ENCODE measurements at regions not wholly inside any gene's neighbourhood (a gene's known extent, or its start where the extent isn't known, plus 50 kb on each side); places are given as distances from the start of the nearest gene placed in this dataset.

DNA sequence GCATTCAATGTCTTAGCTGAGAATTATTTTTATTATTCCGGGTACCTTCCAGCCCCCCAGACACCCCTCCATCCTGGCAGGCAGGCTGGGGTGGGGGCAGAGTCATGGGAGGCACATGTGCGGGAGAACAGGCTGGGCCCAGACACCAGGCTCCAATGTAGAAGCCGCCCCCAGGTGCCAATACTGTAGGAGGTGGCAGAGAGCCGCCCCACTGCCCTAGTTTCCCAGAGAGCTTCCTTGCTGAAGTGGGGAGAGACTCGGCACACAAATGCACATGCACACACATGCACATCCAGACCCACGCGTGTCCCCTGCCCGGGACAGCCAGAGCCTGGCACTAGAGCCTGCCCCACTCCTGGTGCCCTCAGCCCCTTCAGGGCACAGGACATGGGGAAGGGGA is 98.4 kb upstream of the LINGO1 start:
- Histone ChIP-seq H3K4me1 (peaks cover 12% of the 10 kb centered on the region), H3K79me2 (ENCODE audit: low read depth) (no peaks in the 10 kb centered on the region), H3K4me2 (no peak overlapping the region), H3K4me3 (no peak overlapping the region), H3K27ac (no peak overlapping the region), H3K9ac (no peak overlapping the region), H4K20me1 (ENCODE audit: low read depth) (no peaks in the 10 kb centered on the region), H3K9me3 (ENCODE audit: low read depth) (no peaks in the 10 kb centered on the region), H3K36me3 (no peaks in the 10 kb centered on the region), H3K27me3 (no peaks in the 10 kb centered on the region), H3F3A (ENCODE audit: low read depth) (no peaks in the 10 kb centered on the region), H2AFZ (replicated peaks) (no peak overlapping the region)
- Mint-ChIP-seq H3K27ac (no peak overlapping the region), H3K27me3 (ENCODE audit: insufficient read depth, low read depth) (peaks cover 6% of the 10 kb centered on the region), H3K4me3 (no peak overlapping the region), H3K9me3 (no peaks in the 10 kb centered on the region), H3K4me1 (peaks cover 4% of the 10 kb centered on the region), H3K36me3 (no peaks in the 10 kb centered on the region)
- DNase-seq (ENCODE audit: low spot score): no peak
- no peak for TF ChIP-seq EZH2phosphoT487 (IDR thresholded peaks at IDR 0.05)

DNA sequence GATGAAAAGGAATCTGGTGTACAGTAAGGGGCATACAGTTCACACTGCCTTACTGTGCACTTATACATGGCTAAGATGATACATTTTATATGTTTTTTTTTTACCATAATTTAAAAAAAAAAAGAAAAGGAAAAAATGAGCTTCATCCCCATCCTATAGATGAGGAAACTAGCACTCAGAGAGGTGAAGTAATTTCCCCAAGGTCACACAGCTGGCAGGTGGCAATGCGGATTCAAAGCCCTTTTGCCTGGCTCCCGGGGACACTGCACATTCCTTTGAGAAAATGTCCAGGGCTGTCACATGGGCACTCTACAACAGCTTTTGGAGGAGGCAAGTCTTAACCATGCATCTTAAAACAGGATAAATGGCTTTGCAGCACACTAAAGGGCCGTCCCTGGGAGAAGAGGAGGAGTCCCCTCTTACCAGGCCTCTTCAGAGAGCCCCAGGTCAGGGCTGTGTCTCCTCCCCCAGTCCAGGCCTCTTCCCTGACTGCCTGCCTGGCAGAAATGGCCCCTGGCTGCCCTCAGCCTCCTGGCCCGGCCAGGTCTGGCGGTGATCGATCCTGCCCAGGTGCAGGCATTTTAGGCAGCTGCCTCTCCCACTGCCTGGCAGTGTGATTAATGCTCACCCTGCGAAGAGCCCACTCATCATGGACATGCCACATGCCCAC is 95.1 kb upstream of the LINGO1 start:
- Histone ChIP-seq H3K4me2 (no peak overlapping the region), H3K79me2 (ENCODE audit: low read depth) (no peaks in the 10 kb centered on the region), H3K27me3 (no peaks in the 10 kb centered on the region), H2AFZ (replicated peaks) (peak overlapping the region; percentile 5), H3K9me3 (ENCODE audit: low read depth) (no peaks in the 10 kb centered on the region), H3K4me1 (peaks cover 12% of the 10 kb centered on the region), H3K4me3 (no peak overlapping the region), H3K27ac (no peak overlapping the region), H3K9ac (no peak overlapping the region), H4K20me1 (ENCODE audit: low read depth) (no peaks in the 10 kb centered on the region), H3K36me3 (no peaks in the 10 kb centered on the region), H3F3A (ENCODE audit: low read depth) (no peaks in the 10 kb centered on the region)
- H3K4me3 Mint-ChIP-seq: no peak overlapping the region
- TF ChIP-seq, protein P1, sequence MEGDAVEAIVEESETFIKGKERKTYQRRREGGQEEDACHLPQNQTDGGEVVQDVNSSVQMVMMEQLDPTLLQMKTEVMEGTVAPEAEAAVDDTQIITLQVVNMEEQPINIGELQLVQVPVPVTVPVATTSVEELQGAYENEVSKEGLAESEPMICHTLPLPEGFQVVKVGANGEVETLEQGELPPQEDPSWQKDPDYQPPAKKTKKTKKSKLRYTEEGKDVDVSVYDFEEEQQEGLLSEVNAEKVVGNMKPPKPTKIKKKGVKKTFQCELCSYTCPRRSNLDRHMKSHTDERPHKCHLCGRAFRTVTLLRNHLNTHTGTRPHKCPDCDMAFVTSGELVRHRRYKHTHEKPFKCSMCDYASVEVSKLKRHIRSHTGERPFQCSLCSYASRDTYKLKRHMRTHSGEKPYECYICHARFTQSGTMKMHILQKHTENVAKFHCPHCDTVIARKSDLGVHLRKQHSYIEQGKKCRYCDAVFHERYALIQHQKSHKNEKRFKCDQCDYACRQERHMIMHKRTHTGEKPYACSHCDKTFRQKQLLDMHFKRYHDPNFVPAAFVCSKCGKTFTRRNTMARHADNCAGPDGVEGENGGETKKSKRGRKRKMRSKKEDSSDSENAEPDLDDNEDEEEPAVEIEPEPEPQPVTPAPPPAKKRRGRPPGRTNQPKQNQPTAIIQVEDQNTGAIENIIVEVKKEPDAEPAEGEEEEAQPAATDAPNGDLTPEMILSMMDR (IDR thresholded peaks at IDR 0.05): no peak
- TF ChIP-seq EZH2 (IDR thresholded peaks at IDR 0.05) (no peak), EZH2phosphoT487 (IDR thresholded peaks at IDR 0.05) (no peak)
- no peaks in the 10 kb centered on the region for H3K9me3 Mint-ChIP-seq
- peaks cover 6% of the 10 kb centered on the region for H3K27me3 Mint-ChIP-seq (ENCODE audit: insufficient read depth, low read depth)
- no peaks in the 10 kb centered on the region for H3K36me3 Mint-ChIP-seq
- DNase-seq (ENCODE audit: low spot score): peak; percentile 40
- peaks cover 1% of the 10 kb centered on the region for H3K4me1 Mint-ChIP-seq
- H3K27ac Mint-ChIP-seq: no peak overlapping the region

DNA sequence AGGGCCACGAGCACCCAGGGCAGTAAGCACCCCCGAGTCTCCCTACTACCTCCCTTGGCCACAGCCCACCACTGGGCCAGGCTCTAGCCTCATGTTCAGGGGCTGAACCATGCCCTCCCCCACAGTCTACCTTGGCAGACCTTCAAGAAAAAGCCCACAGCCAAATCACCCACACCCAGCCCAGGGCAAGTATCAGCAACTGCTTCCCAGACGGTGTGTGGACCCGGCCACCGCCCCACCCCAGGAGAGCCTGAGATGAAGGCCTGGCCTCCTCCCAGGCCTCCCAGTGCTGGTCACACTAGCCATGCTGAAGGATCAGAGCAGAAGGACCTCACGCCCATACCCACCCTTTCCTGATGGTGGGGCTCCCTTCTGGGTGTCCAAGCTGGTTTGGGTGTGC is 92.0 kb upstream of the LINGO1 start:
- H3K27me3 Mint-ChIP-seq (ENCODE audit: insufficient read depth, low read depth): peaks cover 7% of the 10 kb centered on the region
- no peaks in the 10 kb centered on the region for H3F3A ChIP-seq (ENCODE audit: low read depth)
- no peaks in the 10 kb centered on the region for H3K27me3 ChIP-seq
- H4K20me1 ChIP-seq (ENCODE audit: low read depth): no peaks in the 10 kb centered on the region
- no peaks in the 10 kb centered on the region for H3K9me3 Mint-ChIP-seq
- no peaks in the 10 kb centered on the region for H3K79me2 ChIP-seq (ENCODE audit: low read depth)
- peaks cover 3% of the 10 kb centered on the region for H3K4me1 Mint-ChIP-seq
- TF ChIP-seq EZH2phosphoT487 (IDR thresholded peaks at IDR 0.05) (no peak), EZH2 (IDR thresholded peaks at IDR 0.05) (no peak)
- TF ChIP-seq, protein P1 (IDR thresholded peaks at IDR 0.05): no peak
- H3K4me1 ChIP-seq: peaks cover 16% of the 10 kb centered on the region
- no peak overlapping the region for H2AFZ ChIP-seq (replicated peaks)
- no peak overlapping the region for H3K4me3 Mint-ChIP-seq
- H3K4me2 ChIP-seq: no peak overlapping the region
- H3K27ac ChIP-seq: no peak overlapping the region
- H3K9ac ChIP-seq: no peak overlapping the region
- H3K36me3 Mint-ChIP-seq: no peaks in the 10 kb centered on the region
- no peak overlapping the region for H3K27ac Mint-ChIP-seq
- no peaks in the 10 kb centered on the region for H3K36me3 ChIP-seq
- no peaks in the 10 kb centered on the region for H3K9me3 ChIP-seq (ENCODE audit: low read depth)
- no peak overlapping the region for H3K4me3 ChIP-seq
- no peak for DNase-seq (ENCODE audit: low spot score)

DNA sequence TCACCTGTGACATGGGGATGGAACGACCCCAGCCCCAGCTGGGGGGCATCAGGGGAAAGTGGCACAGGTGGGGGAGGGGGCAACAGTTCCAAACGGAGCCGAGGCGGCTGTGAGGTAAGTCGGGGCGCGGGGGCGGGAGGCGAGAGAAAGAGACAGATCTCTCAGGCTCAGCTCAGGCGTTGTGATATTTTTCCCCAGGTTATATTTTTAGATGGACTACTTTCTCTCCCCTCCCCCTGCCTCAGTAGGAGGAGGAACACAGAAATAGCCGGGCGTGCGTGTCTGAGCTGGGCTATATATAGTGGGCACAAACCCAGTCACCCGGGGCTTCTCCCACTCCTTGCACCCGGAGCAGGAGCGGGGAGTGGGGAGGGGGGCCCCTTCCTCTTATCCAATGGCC is 91.0 kb upstream of the LINGO1 start:
- Histone ChIP-seq H2AFZ (replicated peaks) (no peak overlapping the region), H3K9me3 (ENCODE audit: low read depth) (no peaks in the 10 kb centered on the region), H3K36me3 (no peaks in the 10 kb centered on the region), H3K9ac (no peak overlapping the region), H3K4me2 (no peak overlapping the region), H3K27me3 (no peaks in the 10 kb centered on the region), H3K4me3 (no peak overlapping the region), H3K79me2 (ENCODE audit: low read depth) (no peaks in the 10 kb centered on the region), H4K20me1 (ENCODE audit: low read depth) (no peaks in the 10 kb centered on the region), H3F3A (ENCODE audit: low read depth) (no peaks in the 10 kb centered on the region), H3K4me1 (peaks cover 8% of the 10 kb centered on the region), H3K27ac (no peak overlapping the region)
- peaks cover 7% of the 10 kb centered on the region for H3K27me3 Mint-ChIP-seq (ENCODE audit: insufficient read depth, low read depth)
- H3K4me1 Mint-ChIP-seq: peaks cover 3% of the 10 kb centered on the region
- no peaks in the 10 kb centered on the region for H3K36me3 Mint-ChIP-seq
- H3K27ac Mint-ChIP-seq: no peak overlapping the region
- no peak overlapping the region for H3K4me3 Mint-ChIP-seq
- no peaks in the 10 kb centered on the region for H3K9me3 Mint-ChIP-seq
- no peak for DNase-seq (ENCODE audit: low spot score)
- TF ChIP-seq EZH2 (IDR thresholded peaks at IDR 0.05) (no peak), EZH2phosphoT487 (IDR thresholded peaks at IDR 0.05) (no peak)
- TF ChIP-seq, protein P1 (IDR thresholded peaks at IDR 0.05): no peak

Data from neural progenitor cell (in vitro differentiated cells).